Neural cell (in vitro differentiated cells): ENCODE measurements at regions not wholly inside any gene's neighbourhood (a gene's known extent, or its start where the extent isn't known, plus 50 kb on each side); places are given as distances from the start of the nearest gene placed in this dataset.

Experiments
- H2AFZ ChIP-seq: fragments of 200-600, 300-800 bp; sonication (generic), shearing (Covaris generic); 2 replicates; pipeline ENCODE4 v1.6.0; 2014; ENCODE audit warnings: low read depth, mild to moderate bottlenecking, antibody characterized with exemption, low read length, moderate library complexity
- H3F3A ChIP-seq: fragments of 200-600 bp; shearing (Covaris generic); 2 replicates; pipeline ENCODE4 v1.6.1; 2016; ENCODE audit warnings: mild to moderate bottlenecking, moderate library complexity, mixed read lengths, antibody characterized with exemption, low read length; ENCODE audit not compliant: insufficient read depth, poor library complexity, severe bottlenecking
- H3K27ac ChIP-seq: fragments of 200-600, 300-800 bp; sonication (generic), shearing (Covaris generic); 2 replicates; pipeline ENCODE4 v1.5.1; 2014; ENCODE audit warnings: mild to moderate bottlenecking, low read length, moderate library complexity
- H3K27me3 ChIP-seq: fragments of 300-800, 200-600 bp; sonication (generic), shearing (Covaris generic); 2 replicates; pipeline ENCODE4 v1.6.0; 2014; ENCODE audit warnings: mild to moderate bottlenecking, low read depth, low read length, moderate library complexity; ENCODE audit not compliant: insufficient read depth
- H3K36me3 ChIP-seq: fragments of 300-800, 200-600 bp; sonication (generic), shearing (Covaris generic); 2 replicates; pipeline ENCODE4 v1.5.1; 2014; ENCODE audit warnings: mild to moderate bottlenecking, antibody characterized with exemption, low read length, moderate library complexity; ENCODE audit not compliant: insufficient read depth
- H3K4me2 ChIP-seq: fragments of 300-800, 200-600 bp; sonication (generic), shearing (Covaris generic); 2 replicates; pipeline ENCODE4 v1.6.0; 2014; ENCODE audit warnings: mild to moderate bottlenecking, low read length
- H3K4me3 ChIP-seq: fragments of 300-800, 200-600 bp; sonication (generic), shearing (Covaris generic); 2 replicates; pipeline ENCODE4 v1.5.1; 2014; ENCODE audit warnings: mild to moderate bottlenecking, low read length, moderate library complexity
- H3K79me2 ChIP-seq: fragments of 200-600 bp; shearing (Covaris generic); replicated peaks from 2 replicates; pipeline ENCODE4 v1.6.0; 2014; ENCODE audit warnings: mild to moderate bottlenecking, low read length, moderate library complexity; ENCODE audit not compliant: insufficient read depth
- H3K9ac ChIP-seq: fragments of 300-800, 200-600 bp; sonication (generic), shearing (Covaris generic); 2 replicates; pipeline ENCODE4 v1.6.1; 2016; ENCODE audit warnings: mild to moderate bottlenecking, low read length, mixed read lengths
- H3K9me2 ChIP-seq: fragments of 200-600 bp; shearing (Covaris generic); 2 replicates; pipeline ENCODE4 v1.6.1; 2016; ENCODE audit warnings: mild to moderate bottlenecking, low read length, mixed read lengths; ENCODE audit not compliant: insufficient read depth
- H3K9me3 ChIP-seq: fragments of 200-600, 300-800 bp; sonication (generic), shearing (Covaris generic); 2 replicates; pipeline ENCODE4 v1.6.1; 2016; ENCODE audit warnings: mild to moderate bottlenecking, mixed run types, low read length, moderate library complexity, mixed read lengths
- H4K20me1 ChIP-seq: fragments of 200-600 bp; shearing (Covaris generic); 2 replicates; pipeline ENCODE4 v1.6.1; 2016; ENCODE audit warnings: mild to moderate bottlenecking, mixed run types; ENCODE audit not compliant: insufficient read depth
- EP300 ChIP-seq: fragments of 450-650 bp; conservative IDR thresholded peaks from 2 replicates; pipeline ENCODE4 v1.6.1; 2014; ENCODE audit warnings: antibody characterized with exemption, mild to moderate bottlenecking, moderate library complexity; ENCODE audit not compliant: poor library complexity, severe bottlenecking
- EZH2 ChIP-seq: fragments of 200-600, 300-800 bp; shearing (Covaris generic), sonication (generic); IDR thresholded peaks from 2 replicates; pipeline ENCODE4 v1.6.1; 2014; ENCODE audit warnings: antibody characterized with exemption, low read length, borderline replicate concordance, mild to moderate bottlenecking; ENCODE audit not compliant: insufficient read depth, poor library complexity, severe bottlenecking
- MXI1 ChIP-seq: fragments of 450-650 bp; conservative IDR thresholded peaks from 2 replicates; pipeline ENCODE4 v1.6.1; 2014; ENCODE audit warnings: antibody characterized with exemption, mild to moderate bottlenecking; ENCODE audit not compliant: poor library complexity, severe bottlenecking
- POLR2AphosphoS5 ChIP-seq: IDR thresholded peaks from 2 replicates; pipeline ENCODE4 v1.6.1; 2012
- RAD21 ChIP-seq: fragments of 450-650 bp; conservative IDR thresholded peaks from 2 replicates; pipeline ENCODE4 v1.6.1; 2014; ENCODE audit warnings: antibody characterized with exemption, mild to moderate bottlenecking, moderate library complexity
- REST ChIP-seq: IDR thresholded peaks from 2 replicates; pipeline ENCODE4 v1.6.1; 2012; ENCODE audit warnings: borderline replicate concordance
- SMC3 ChIP-seq: fragments of 450-650 bp; conservative IDR thresholded peaks from 2 replicates; pipeline ENCODE4 v1.6.1; 2014; ENCODE audit warnings: antibody characterized with exemption, mild to moderate bottlenecking, moderate library complexity; ENCODE audit not compliant: poor library complexity
- TAF1 ChIP-seq: IDR thresholded peaks from 2 replicates; pipeline ENCODE4 v1.6.1; 2012; ENCODE audit warnings: low read depth
- TF ChIP-seq, protein P1 (sequence below): fragments of 450-650 bp; IDR thresholded peaks from 2 replicates; pipeline ENCODE4 v1.5.1; 2014; ENCODE audit warnings: antibody characterized with exemption, mild to moderate bottlenecking, moderate library complexity; ENCODE audit not compliant: poor library complexity, severe bottlenecking

GRCh38 chr2:42862669-42863185, 70.3 kb upstream of the HAAO start:
- H3K4me2 ChIP-seq: no peak overlapping the region
- H3K79me2 ChIP-seq: no peaks in the 10 kb centered on the region
- H3K27me3 ChIP-seq: no peaks in the 10 kb centered on the region
- H3K4me3 ChIP-seq: no peak overlapping the region
- H3K9me3 ChIP-seq: peaks cover 4% of the 10 kb centered on the region
- no peaks in the 10 kb centered on the region for H3K36me3 ChIP-seq
- no peak overlapping the region for H3K27ac ChIP-seq
- H3K9me2 ChIP-seq: no peaks in the 10 kb centered on the region
- H2AFZ ChIP-seq: no peak overlapping the region
- no peak overlapping the region for H3K9ac ChIP-seq
- no peaks in the 10 kb centered on the region for H3F3A ChIP-seq
- TF ChIP-seq EP300 (no peak), POLR2AphosphoS5 (no peak), MXI1 (no peak), REST (no peak), TAF1 (no peak), SMC3 (no peak), EZH2 (no peak), RAD21 (no peak)
- TF ChIP-seq, protein P1, sequence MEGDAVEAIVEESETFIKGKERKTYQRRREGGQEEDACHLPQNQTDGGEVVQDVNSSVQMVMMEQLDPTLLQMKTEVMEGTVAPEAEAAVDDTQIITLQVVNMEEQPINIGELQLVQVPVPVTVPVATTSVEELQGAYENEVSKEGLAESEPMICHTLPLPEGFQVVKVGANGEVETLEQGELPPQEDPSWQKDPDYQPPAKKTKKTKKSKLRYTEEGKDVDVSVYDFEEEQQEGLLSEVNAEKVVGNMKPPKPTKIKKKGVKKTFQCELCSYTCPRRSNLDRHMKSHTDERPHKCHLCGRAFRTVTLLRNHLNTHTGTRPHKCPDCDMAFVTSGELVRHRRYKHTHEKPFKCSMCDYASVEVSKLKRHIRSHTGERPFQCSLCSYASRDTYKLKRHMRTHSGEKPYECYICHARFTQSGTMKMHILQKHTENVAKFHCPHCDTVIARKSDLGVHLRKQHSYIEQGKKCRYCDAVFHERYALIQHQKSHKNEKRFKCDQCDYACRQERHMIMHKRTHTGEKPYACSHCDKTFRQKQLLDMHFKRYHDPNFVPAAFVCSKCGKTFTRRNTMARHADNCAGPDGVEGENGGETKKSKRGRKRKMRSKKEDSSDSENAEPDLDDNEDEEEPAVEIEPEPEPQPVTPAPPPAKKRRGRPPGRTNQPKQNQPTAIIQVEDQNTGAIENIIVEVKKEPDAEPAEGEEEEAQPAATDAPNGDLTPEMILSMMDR: no peak
- H4K20me1 ChIP-seq: no peaks in the 10 kb centered on the region

- peaks cover 4% of the 10 kb centered on the region for H3K9me3 ChIP-seq
- H3F3A ChIP-seq: no peaks in the 10 kb centered on the region
- no peak overlapping the region for H3K4me2 ChIP-seq
- H2AFZ ChIP-seq: no peak overlapping the region
- no peak overlapping the region for H3K9ac ChIP-seq
- H3K27ac ChIP-seq: no peak overlapping the region
- TF ChIP-seq POLR2AphosphoS5: no peak
- no peak for TF ChIP-seq SMC3
- TF ChIP-seq REST: no peak
- TF ChIP-seq EP300: no peak
- no peak for TF ChIP-seq RAD21
- TF ChIP-seq, protein P1: no peak
- TF ChIP-seq TAF1: no peak
- TF ChIP-seq EZH2: no peak
- TF ChIP-seq MXI1: no peak
- H3K4me3 ChIP-seq: no peak overlapping the region
- H3K36me3 ChIP-seq: no peaks in the 10 kb centered on the region
- H3K27me3 ChIP-seq: no peaks in the 10 kb centered on the region
- no peaks in the 10 kb centered on the region for H3K79me2 ChIP-seq
- no peaks in the 10 kb centered on the region for H4K20me1 ChIP-seq
- H3K9me2 ChIP-seq: no peaks in the 10 kb centered on the region
Measured at GRCh38 chr2:42861321-42861720, 68.9 kb upstream of the HAAO start.
